Posterior vena cava (tissue), 2 donors: ENCODE measurements at regions not wholly inside any gene's neighbourhood (a gene's known extent, or its start where the extent isn't known, plus 50 kb on each side); places are given as distances from the start of the nearest gene placed in this dataset.

ENCODE experiments used
- DNase-seq: peaks from one replicate; pipeline ENCODE4 v3.0.0-alpha.2; 2020; ENCODE audit warnings: low spot score
- intact Hi-C, 2 donors: fragments of 100-400 bp; cut with DNase I; formaldehyde crosslinking; loops; one replicate each; pipeline versions ENCODE4 v1.14.1 to v1.14.2; 2022 to 2023
- donor health status: DM: yes; HTN: yes; CAD: no.
- donor health status: DM: yes; HTN: yes; CAD: no.

- intact Hi-C loops = no loop called here
- no peak for DNase-seq
Measured at GRCh38 chr17:34146440-34147043, 108.5 kb upstream of the CCL2 start.

GRCh38 chr17:34151102-34151501 is 104.0 kb upstream of the CCL2 start:
- intact Hi-C loops = loop anchor here in 1 of 2 donors (5.0 kb wide), 1 partner anchor 384 kb away; no protein-coding TSS in a partner anchor

GRCh38 chr17:34153991-34154390 is 101.1 kb upstream of the CCL2 start:
- intact Hi-C loops = loop anchor here in 1 of 2 donors (5.0 kb wide), 1 partner anchor 387 kb away; no protein-coding TSS in a partner anchor

More at GRCh38 chr17:34151102-34151501, 104.0 kb upstream of the CCL2 start:
- DNase-seq = no peak

GRCh38 chr17:34154961-34155730 is 99.9 kb upstream of the CCL2 start:
- DNase-seq = no peak
- intact Hi-C loops = loop anchor here in 1 of 2 donors (5.0 kb wide), 1 partner anchor 388 kb away; no protein-coding TSS in a partner anchor

More at GRCh38 chr17:34153991-34154390, 101.1 kb upstream of the CCL2 start:
- DNase-seq = no peak

- intact Hi-C loops = no loop called here
- no peak for DNase-seq
Measured at GRCh38 chr17:34155947-34156346, 99.1 kb upstream of the CCL2 start.

GRCh38 chr17:34156401-34156740 is 98.7 kb upstream of the CCL2 start:
- no peak for DNase-seq
- intact Hi-C loops = no loop called here

- DNase-seq = no peak
- intact Hi-C loops = no loop called here
Measured at GRCh38 chr17:34156741-34157589, 98.1 kb upstream of the CCL2 start.

- no peak for DNase-seq
- intact Hi-C loops = no loop called here
Measured at GRCh38 chr17:34161690-34162089, 93.4 kb upstream of the CCL2 start.

- intact Hi-C loops = no loop called here
- DNase-seq = no peak
Measured at GRCh38 chr17:34163123-34163522, 92.0 kb upstream of the CCL2 start.

- DNase-seq = no peak
- intact Hi-C loops = no loop called here
Measured at GRCh38 chr17:34163646-34164045, 91.4 kb upstream of the CCL2 start.

GRCh38 chr17:34164837-34165236 is 90.2 kb upstream of the CCL2 start:
- intact Hi-C loops = no loop called here
- no peak for DNase-seq

GRCh38 chr17:34166352-34166751 is 88.7 kb upstream of the CCL2 start:
- intact Hi-C loops = no loop called here
- no peak for DNase-seq

GRCh38 chr17:34167354-34167753 is 87.7 kb upstream of the CCL2 start:
- no peak for DNase-seq
- intact Hi-C loops = no loop called here

- intact Hi-C loops = no loop called here
- no peak for DNase-seq
Measured at GRCh38 chr17:34168989-34169388, 86.1 kb upstream of the CCL2 start.

GRCh38 chr17:34169496-34169895 is 85.6 kb upstream of the CCL2 start:
- intact Hi-C loops = no loop called here

GRCh38 chr17:34171245-34171818 is 83.8 kb upstream of the CCL2 start:
- intact Hi-C loops = no loop called here
- DNase-seq = no peak

More at GRCh38 chr17:34169496-34169895, 85.6 kb upstream of the CCL2 start:
- no peak for DNase-seq

- intact Hi-C loops = no loop called here
Measured at GRCh38 chr17:34172390-34172918, 82.6 kb upstream of the CCL2 start.

GRCh38 chr17:34173241-34173640 is 81.8 kb upstream of the CCL2 start:
- DNase-seq = no peak
- intact Hi-C loops = no loop called here

More at GRCh38 chr17:34172390-34172918, 82.6 kb upstream of the CCL2 start:
- no peak for DNase-seq

GRCh38 chr17:34174496-34174895 is 80.6 kb upstream of the CCL2 start:
- DNase-seq = no peak

More at GRCh38 chr17:34174496-34174895, 80.6 kb upstream of the CCL2 start:
- intact Hi-C loops = no loop called here
